MCF 10A (cell line): ENCODE measurements at regions not wholly inside any gene's neighbourhood (a gene's known extent, or its start where the extent isn't known, plus 50 kb on each side); places are given as distances from the start of the nearest gene placed in this dataset.

ENCODE experiments used
- BruUV-seq: library from RNA; stranded (reverse); fragments of 400-500 nt; replicated peaks from 2 replicates; lab custom pipeline; 2021; lab: Mats Ljungman, UMichigan
- CTCF ChIA-PET: fragments of 300-600 bp; sonication (Branson Sonifier 250); formaldehyde crosslinking; extraction: SDS; loops from one replicate; lab custom pipeline; 2021; ENCODE audit warnings: antibody characterized with exemption, inconsistent platforms; lab: Yijun Ruan, JAX
- POLR2A ChIA-PET: fragments of 300-600, 350-650 bp; sonication (Branson Sonifier 250); formaldehyde crosslinking; extraction: SDS; loops from one replicate; lab custom pipeline; 2020; ENCODE audit warnings: antibody characterized with exemption, inconsistent platforms; lab: Yijun Ruan, JAX
- DNase-seq: peaks from one replicate; pipeline ENCODE4 v3.0.0-alpha.2; 2018; ENCODE audit not compliant: unreplicated experiment
- H3K27ac Mint-ChIP-seq: one replicate; pipeline ENCODE4 v1.8.0; 2022; ENCODE audit warnings: mild to moderate bottlenecking, low read depth, mixed read lengths; ENCODE audit not compliant: unreplicated experiment
- H3K27me3 Mint-ChIP-seq: one replicate; pipeline ENCODE4 v1.8.0; 2022; ENCODE audit warnings: mixed read lengths; ENCODE audit not compliant: insufficient read depth, unreplicated experiment
- H3K36me3 Mint-ChIP-seq: one replicate; pipeline ENCODE4 v1.8.0; 2022; ENCODE audit warnings: mild to moderate bottlenecking, moderate library complexity, mixed read lengths; ENCODE audit not compliant: insufficient read depth, unreplicated experiment
- H3K4me1 Mint-ChIP-seq: one replicate; pipeline ENCODE4 v1.8.0; 2022; ENCODE audit warnings: mixed read lengths; ENCODE audit not compliant: insufficient read depth, unreplicated experiment
- H3K4me3 Mint-ChIP-seq: one replicate; pipeline ENCODE4 v1.8.0; 2022; ENCODE audit warnings: mild to moderate bottlenecking, moderate library complexity, mixed read lengths; ENCODE audit not compliant: unreplicated experiment
- H3K9me3 Mint-ChIP-seq: one replicate; pipeline ENCODE4 v1.8.0; 2022; ENCODE audit warnings: mixed read lengths; ENCODE audit not compliant: unreplicated experiment
- intact Hi-C: fragments of 100-400 bp; cut with micrococcal nuclease; formaldehyde crosslinking; loops from 2 replicates; pipeline ENCODE4 v1.14.1; 2022
- TF ChIP-seq, protein P1 (sequence below): fragments of 200-600 bp; IDR thresholded peaks from one replicate; pipeline ENCODE4 v1.8.0; 2022; ENCODE audit warnings: antibody characterized with exemption, mild to moderate bottlenecking; ENCODE audit not compliant: unreplicated experiment

DNA sequence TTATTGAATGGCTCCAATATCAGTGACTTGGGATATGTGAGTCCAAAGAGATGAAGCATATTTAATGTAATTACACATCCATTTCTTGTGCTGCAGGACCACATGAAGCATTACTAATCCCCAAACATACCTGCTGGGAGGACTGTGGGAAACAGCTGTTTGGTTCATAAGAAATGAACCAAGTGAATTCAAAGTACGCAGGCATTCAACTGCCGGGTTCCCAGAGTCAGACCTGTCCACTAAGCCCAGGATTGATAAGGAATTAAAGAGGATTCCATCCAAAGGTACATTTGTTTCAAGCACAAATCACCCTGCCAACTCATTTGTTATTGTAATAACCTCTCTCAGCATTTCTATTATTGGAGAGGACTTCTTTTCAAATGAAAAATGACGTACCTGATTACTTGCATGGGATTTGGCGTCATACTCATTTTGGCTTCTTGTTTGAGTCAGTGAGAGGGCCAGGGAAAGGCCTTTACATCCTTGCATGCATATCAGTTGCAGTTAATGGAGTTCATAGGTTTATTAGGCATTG is 230.7 kb downstream of the TXNL1 start:
- Mint-ChIP-seq H3K4me3 (no peak overlapping the region), H3K4me1 (peaks cover 6% of the 10 kb centered on the region), H3K36me3 (no peaks in the 10 kb centered on the region), H3K27me3 (no peaks in the 10 kb centered on the region), H3K9me3 (no peaks in the 10 kb centered on the region), H3K27ac (no peak overlapping the region)
- intact Hi-C loops = no loop called here
- POLR2A ChIA-PET = no interaction called here
- CTCF ChIA-PET = no interaction called here
- no TSS peak for BruUV-seq
- TF ChIP-seq, protein P1, sequence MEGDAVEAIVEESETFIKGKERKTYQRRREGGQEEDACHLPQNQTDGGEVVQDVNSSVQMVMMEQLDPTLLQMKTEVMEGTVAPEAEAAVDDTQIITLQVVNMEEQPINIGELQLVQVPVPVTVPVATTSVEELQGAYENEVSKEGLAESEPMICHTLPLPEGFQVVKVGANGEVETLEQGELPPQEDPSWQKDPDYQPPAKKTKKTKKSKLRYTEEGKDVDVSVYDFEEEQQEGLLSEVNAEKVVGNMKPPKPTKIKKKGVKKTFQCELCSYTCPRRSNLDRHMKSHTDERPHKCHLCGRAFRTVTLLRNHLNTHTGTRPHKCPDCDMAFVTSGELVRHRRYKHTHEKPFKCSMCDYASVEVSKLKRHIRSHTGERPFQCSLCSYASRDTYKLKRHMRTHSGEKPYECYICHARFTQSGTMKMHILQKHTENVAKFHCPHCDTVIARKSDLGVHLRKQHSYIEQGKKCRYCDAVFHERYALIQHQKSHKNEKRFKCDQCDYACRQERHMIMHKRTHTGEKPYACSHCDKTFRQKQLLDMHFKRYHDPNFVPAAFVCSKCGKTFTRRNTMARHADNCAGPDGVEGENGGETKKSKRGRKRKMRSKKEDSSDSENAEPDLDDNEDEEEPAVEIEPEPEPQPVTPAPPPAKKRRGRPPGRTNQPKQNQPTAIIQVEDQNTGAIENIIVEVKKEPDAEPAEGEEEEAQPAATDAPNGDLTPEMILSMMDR = no peak
- no peak for DNase-seq

DNA sequence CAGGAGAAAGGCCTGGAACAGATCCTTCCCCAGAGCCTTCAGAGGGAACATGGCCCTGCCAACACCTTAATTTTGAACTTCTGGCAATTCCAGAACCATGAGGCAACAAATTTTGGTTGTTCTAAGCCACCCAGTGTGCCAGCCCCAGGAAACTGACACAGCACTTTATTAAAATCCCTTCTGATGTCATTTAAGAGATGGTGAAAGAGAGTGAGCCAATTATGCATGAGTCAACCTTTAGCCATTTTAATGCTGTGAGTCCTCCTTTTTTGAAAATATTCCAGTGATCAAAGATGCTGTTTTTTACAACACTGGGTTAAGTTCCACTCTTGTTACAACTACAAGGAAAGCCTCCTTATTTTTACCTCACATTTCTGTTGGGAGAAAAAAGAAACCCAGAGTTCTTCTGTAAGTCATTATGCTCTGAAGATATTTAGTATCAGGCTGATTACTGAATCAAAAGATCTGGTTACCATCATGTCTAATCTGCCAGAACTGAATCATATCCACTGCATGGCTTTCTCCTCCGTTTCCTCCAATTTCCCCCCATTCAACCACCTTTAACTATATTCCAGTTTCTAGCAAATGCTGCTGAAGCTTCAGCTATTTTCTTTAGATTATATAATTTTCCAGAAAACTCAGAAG is 235.4 kb downstream of the TXNL1 start:
- intact Hi-C loops = no loop called here
- Mint-ChIP-seq H3K27me3 (no peaks in the 10 kb centered on the region), H3K27ac (peak overlapping the region; percentile 43), H3K9me3 (no peaks in the 10 kb centered on the region), H3K4me1 (peaks cover 10% of the 10 kb centered on the region), H3K4me3 (no peak overlapping the region), H3K36me3 (no peaks in the 10 kb centered on the region)
- peak; percentile 75 for DNase-seq
- ChIA-PET POLR2A (interaction anchor here (0.7 kb wide), 1 partner anchor 1274 kb away, joined by 3 read pairs; no protein-coding TSS in a partner anchor), CTCF (interaction anchor here (0.6 to 0.7 kb wide), 2 partner anchors 186 to 497 kb away, joined by 3 read pairs; no protein-coding TSS in a partner anchor)
- BruUV-seq = no TSS peak
- TF ChIP-seq, protein P1 = no peak

DNA sequence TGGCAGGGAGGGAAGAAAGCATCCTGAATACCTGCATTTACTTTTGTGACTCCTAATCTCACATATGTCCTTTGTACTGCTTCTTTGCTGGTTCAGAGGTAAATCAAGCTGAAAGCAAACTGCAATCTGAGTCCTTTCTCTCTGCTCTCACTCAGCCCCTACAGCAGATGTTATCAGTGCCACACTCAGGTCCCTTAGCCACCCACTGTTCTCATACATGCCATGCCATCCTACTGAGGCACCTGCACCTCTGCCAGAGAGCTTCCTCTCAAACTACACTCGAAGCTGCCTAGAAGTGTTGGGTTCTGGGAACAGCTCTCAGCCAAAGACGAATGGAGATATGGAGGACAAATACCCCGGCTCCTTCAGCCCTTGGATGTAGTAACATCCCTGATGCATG is 244.5 kb downstream of the TXNL1 start:
- Mint-ChIP-seq H3K9me3 (no peaks in the 10 kb centered on the region), H3K36me3 (no peaks in the 10 kb centered on the region), H3K4me1 (no peaks in the 10 kb centered on the region), H3K4me3 (no peak overlapping the region), H3K27me3 (no peaks in the 10 kb centered on the region), H3K27ac (no peak overlapping the region)
- ChIA-PET POLR2A (interaction anchor here (0.5 kb wide), 1 partner anchor 175 kb away, joined by 3 read pairs; no protein-coding TSS in a partner anchor), CTCF (no interaction called here)
- intact Hi-C loops = no loop called here
- TF ChIP-seq, protein P1 = no peak
- no TSS peak for BruUV-seq
- no peak for DNase-seq

DNA sequence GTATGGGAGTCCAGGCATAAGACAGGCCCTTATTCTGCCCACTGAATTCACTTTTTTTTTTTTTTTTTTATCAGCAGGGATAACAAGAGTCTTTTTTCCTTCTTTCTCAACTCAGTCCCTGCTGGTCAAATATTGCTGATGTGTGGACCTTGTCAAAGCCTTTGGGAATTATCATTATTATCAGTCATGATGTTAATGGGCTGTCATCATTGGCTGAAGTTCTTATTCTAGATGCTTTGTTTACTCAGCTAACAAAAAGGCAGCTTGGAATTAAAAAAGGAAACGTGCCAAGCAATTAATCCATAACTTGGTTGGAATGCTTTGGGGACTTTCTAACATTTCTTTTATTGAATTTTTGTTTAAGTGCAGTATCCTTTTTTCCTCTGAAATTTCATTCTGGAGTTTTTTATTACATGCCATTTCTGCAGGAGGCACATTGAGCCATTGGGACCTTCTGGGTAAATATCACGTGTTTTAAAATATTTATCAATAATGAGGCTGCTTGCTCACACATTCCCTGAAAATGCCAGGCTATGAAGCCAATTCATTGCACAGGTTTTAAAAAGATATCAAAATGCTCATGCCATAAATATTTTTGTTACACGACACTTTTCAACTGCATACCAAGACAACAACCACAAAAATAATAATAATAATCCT is 246.3 kb downstream of the TXNL1 start:
- Mint-ChIP-seq H3K4me3 (no peak overlapping the region), H3K9me3 (no peaks in the 10 kb centered on the region), H3K4me1 (no peaks in the 10 kb centered on the region), H3K27ac (no peak overlapping the region), H3K27me3 (no peaks in the 10 kb centered on the region), H3K36me3 (no peaks in the 10 kb centered on the region)
- no peak for DNase-seq
- BruUV-seq = no TSS peak
- CTCF ChIA-PET = no interaction called here
- intact Hi-C loops = no loop called here
- POLR2A ChIA-PET = interaction anchor here (1.7 kb wide), 1 partner anchor 10 kb away, joined by 4 read pairs; no protein-coding TSS in a partner anchor
- TF ChIP-seq, protein P1 = no peak
